Liver (tissue), 3 donors: ENCODE measurements at regions not wholly inside any gene's neighbourhood (a gene's known extent, or its start where the extent isn't known, plus 50 kb on each side); places are given as distances from the start of the nearest gene placed in this dataset.

Experiments
- CTCF ChIP-seq: fragments of 150-350 bp; IDR thresholded peaks from 2 replicates; pipeline ENCODE4 v1.5.1; 2017; ENCODE audit warnings: improper control_type of control experiment, low read depth, low read length; ENCODE audit not compliant: missing input control
- RXRA ChIP-seq, 2 donors: IDR thresholded peaks; 2 replicates each; pipeline ENCODE4 v1.6.1; 2017 to 2018; ENCODE audit warnings: antibody characterized with exemption in 2 of 2, mild to moderate bottlenecking in 1 of 2
- ZBTB33 ChIP-seq: IDR thresholded peaks from 2 replicates; pipeline ENCODE4 v1.6.1; 2016; ENCODE audit warnings: antibody characterized with exemption
- donor health status: healthy.
- donor health status: healthy.

- TF ChIP-seq CTCF (no peak), ZBTB33 (no peak), RXRA (IDR thresholded peaks at IDR 0.05) (no peak)
These were observed 97.6 kb upstream of the AGAP1 start for GRCh38 chr2:235396071-235396846.
